Lung (tissue), 11 donors: ENCODE measurements at regions not wholly inside any gene's neighbourhood (a gene's known extent, or its start where the extent isn't known, plus 50 kb on each side); places are given as distances from the start of the nearest gene placed in this dataset.
"Not testable (repeated sequence)": the region's sequence is repeated elsewhere in the genome, so short reads cannot be mapped to it uniquely, and the experiment has no call there.

ENCODE experiments used
- ATAC-seq: fragments of 200-7000 bp; cut with Tn5 transposase; one replicate; pipeline ENCODE4 v1.9.1; 2020; ENCODE audit warnings: moderate number of reproducible peaks; ENCODE audit not compliant: insufficient read depth, low FRiP score
- DNase-seq, 3 donors: peaks; one replicate each; pipeline ENCODE4 v3.0.0-alpha.2; 2013 to 2017
- H3K27ac ChIP-seq, 2 donors: one replicate each; pipeline ENCODE4 v1.5.1; 2013; ENCODE audit warnings: mild to moderate bottlenecking in 2 of 2, moderate library complexity in 2 of 2, control low read depth in 1 of 2, inconsistent platforms in 1 of 2, low read depth in 1 of 2, low read length in 1 of 2
- H3K27me3 ChIP-seq, 3 donors: one replicate each; pipeline ENCODE4 v1.5.1; 2013; ENCODE audit warnings: low read length in 2 of 3; ENCODE audit not compliant: control insufficient read depth in 3 of 3, insufficient read depth in 3 of 3
- H3K36me3 ChIP-seq, 4 donors: one replicate each; pipeline ENCODE4 v1.5.1; 2013; ENCODE audit warnings: low read length in 4 of 4, mild to moderate bottlenecking in 1 of 4, moderate library complexity in 1 of 4; ENCODE audit not compliant: control insufficient read depth in 4 of 4, insufficient read depth in 4 of 4
- H3K4me1 ChIP-seq, 5 donors: one replicate each; pipeline ENCODE4 v1.5.1; 2013; ENCODE audit warnings: low read length in 5 of 5, mild to moderate bottlenecking in 2 of 5, moderate library complexity in 1 of 5; ENCODE audit not compliant: control insufficient read depth in 5 of 5, insufficient read depth in 5 of 5
- H3K4me3 ChIP-seq: one replicate; pipeline ENCODE4 v1.5.1; 2013; ENCODE audit warnings: mild to moderate bottlenecking, control low read depth, moderate library complexity
- H3K9ac ChIP-seq, 2 donors: one replicate each; pipeline ENCODE4 v1.5.1; 2013; ENCODE audit warnings: low read length in 2 of 2, control low read depth in 1 of 2; ENCODE audit not compliant: insufficient read depth in 1 of 2
- H3K9me3 ChIP-seq, 4 donors: one replicate each; pipeline ENCODE4 v1.5.1; 2013; ENCODE audit warnings: low read length in 3 of 4, mild to moderate bottlenecking in 1 of 4, moderate library complexity in 1 of 4; ENCODE audit not compliant: control insufficient read depth in 4 of 4, insufficient read depth in 3 of 4
- WGBS, 2 donors: extraction: QIAGEN DNeasy Blood & Tissue Kit; methylation state at CpG; one replicate each; pipeline ENCODE4 v1.1.7; 2013; 5-methylcytosine and 5-hydroxymethylcytosine counted together
- TF ChIP-seq, protein P1 (sequence below): IDR thresholded peaks from 2 replicates; pipeline ENCODE4 v1.5.1; 2012; ENCODE audit warnings: mild to moderate bottlenecking; ENCODE audit errors: control extremely low read depth, extremely low read depth
- donor health status: control.
- donor health status: control.
- donor health status: Bipolar disorder and iron deficiency.
- donor health status: healthy.
- donor health status: DM: yes; HTN: yes; CAD: no.

DNA sequence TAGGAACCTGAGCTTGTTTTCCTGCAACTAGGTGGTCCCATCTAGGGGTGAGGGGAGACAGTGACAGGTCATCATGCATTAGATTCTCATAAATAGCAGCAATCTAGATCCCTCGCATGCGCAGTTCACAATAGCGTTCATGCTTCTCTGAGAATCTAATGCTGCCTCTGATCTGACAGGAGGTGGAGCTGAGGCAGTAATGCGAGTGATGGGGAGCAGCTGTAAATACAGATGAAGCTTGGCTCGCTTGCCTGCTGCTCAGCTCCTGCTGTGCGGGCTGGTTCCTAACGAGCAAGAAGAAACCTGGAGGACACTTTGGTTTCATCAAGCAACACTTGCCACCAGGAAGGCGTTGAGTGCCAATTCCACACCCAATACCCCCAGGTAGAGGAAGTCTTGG is 95.1 kb upstream of the OLIG2 start:
- Histone ChIP-seq H3K27me3 (no peaks in the 10 kb centered on the region), H3K4me3 (no peak overlapping the region), H3K36me3 (no peaks in the 10 kb centered on the region), H3K9ac (no peak overlapping the region), H3K4me1 (peaks cover 0 to 15% (median 0%) of the 10 kb centered on the region in 5 donors), H3K27ac (no peak overlapping the region), H3K9me3 (peaks cover 0 to 5% (median under 1%) of the 10 kb centered on the region in 4 donors)
- 68 to 81% methylated on average over 8 of the region's 8 CpGs for WGBS, 2 donors
- ATAC-seq, result no peak
- DNase-seq, result peak; percentile 87 to 96 (median 94)
- TF ChIP-seq, protein P1, sequence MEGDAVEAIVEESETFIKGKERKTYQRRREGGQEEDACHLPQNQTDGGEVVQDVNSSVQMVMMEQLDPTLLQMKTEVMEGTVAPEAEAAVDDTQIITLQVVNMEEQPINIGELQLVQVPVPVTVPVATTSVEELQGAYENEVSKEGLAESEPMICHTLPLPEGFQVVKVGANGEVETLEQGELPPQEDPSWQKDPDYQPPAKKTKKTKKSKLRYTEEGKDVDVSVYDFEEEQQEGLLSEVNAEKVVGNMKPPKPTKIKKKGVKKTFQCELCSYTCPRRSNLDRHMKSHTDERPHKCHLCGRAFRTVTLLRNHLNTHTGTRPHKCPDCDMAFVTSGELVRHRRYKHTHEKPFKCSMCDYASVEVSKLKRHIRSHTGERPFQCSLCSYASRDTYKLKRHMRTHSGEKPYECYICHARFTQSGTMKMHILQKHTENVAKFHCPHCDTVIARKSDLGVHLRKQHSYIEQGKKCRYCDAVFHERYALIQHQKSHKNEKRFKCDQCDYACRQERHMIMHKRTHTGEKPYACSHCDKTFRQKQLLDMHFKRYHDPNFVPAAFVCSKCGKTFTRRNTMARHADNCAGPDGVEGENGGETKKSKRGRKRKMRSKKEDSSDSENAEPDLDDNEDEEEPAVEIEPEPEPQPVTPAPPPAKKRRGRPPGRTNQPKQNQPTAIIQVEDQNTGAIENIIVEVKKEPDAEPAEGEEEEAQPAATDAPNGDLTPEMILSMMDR, result no peak

DNA sequence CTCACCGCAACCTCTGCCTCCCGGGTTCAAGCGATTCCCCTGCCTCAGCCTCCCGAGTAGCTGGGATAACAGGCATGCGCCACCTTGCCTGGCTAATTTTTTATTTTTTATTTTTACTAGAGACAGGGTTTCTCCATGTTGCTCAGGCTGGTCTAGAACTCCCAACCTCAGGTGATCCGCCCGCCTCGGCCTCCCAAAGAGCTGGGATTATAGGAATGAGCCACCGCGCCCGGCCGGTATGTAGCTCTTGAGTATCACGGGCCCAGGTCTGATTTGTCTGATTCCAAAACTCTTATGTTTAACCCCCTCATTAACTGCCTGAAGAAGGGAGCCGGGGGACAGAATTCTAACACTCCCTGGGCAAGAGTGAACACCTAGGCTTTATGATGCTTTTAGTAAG is 91.7 kb upstream of the OLIG2 start:
- not testable (repeated sequence) for ATAC-seq

DNA sequence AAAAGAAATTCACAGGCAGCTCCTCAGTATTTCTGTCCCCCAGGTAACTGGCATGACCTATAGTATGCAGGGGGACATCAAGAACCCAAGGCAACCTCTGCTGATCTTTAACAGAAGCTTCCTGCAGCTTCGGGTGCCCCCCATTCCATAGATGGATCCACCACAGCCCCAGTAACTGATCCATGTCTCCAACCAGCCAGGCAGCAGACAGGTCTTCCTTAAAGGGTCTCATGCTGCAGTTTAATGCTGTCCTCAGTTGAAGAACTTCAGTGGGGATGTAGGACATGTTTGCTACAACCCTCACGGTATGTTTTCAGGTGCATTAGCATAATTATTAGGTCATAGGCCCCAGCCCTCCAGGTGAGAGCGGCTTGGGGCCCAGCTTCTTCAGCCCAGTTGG is 90.9 kb upstream of the OLIG2 start:
- TF ChIP-seq, protein P1, result no peak
- 80 to 89% methylated on average over 3 of the region's 3 CpGs for WGBS, 2 donors
- no peaks in the 10 kb centered on the region for H3K36me3 ChIP-seq
- no peaks in the 10 kb centered on the region for H3K9me3 ChIP-seq
- H3K27ac ChIP-seq, result no peak overlapping the region
- no peaks in the 10 kb centered on the region for H3K27me3 ChIP-seq
- no peak overlapping the region for H3K4me3 ChIP-seq
- no peak overlapping the region for H3K9ac ChIP-seq
- DNase-seq (no peak), ATAC-seq (no peak)
- H3K4me1 ChIP-seq, result peaks cover 0 to 15% (median 0%) of the 10 kb centered on the region in 5 donors

More for the DNA sequence above, 91.7 kb upstream of the OLIG2 start:
- not testable (repeated sequence) for H3K9ac ChIP-seq, H3K9me3 ChIP-seq, H3K27me3 ChIP-seq, H3K27ac ChIP-seq, DNase-seq, H3K36me3 ChIP-seq, H3K4me3 ChIP-seq
- 95 to 97% methylated on average over 14 of the region's 14 CpGs for WGBS, 2 donors
- H3K4me1 ChIP-seq, result peaks cover 0 to 15% (median 0%) of the 10 kb centered on the region in 5 donors

DNA sequence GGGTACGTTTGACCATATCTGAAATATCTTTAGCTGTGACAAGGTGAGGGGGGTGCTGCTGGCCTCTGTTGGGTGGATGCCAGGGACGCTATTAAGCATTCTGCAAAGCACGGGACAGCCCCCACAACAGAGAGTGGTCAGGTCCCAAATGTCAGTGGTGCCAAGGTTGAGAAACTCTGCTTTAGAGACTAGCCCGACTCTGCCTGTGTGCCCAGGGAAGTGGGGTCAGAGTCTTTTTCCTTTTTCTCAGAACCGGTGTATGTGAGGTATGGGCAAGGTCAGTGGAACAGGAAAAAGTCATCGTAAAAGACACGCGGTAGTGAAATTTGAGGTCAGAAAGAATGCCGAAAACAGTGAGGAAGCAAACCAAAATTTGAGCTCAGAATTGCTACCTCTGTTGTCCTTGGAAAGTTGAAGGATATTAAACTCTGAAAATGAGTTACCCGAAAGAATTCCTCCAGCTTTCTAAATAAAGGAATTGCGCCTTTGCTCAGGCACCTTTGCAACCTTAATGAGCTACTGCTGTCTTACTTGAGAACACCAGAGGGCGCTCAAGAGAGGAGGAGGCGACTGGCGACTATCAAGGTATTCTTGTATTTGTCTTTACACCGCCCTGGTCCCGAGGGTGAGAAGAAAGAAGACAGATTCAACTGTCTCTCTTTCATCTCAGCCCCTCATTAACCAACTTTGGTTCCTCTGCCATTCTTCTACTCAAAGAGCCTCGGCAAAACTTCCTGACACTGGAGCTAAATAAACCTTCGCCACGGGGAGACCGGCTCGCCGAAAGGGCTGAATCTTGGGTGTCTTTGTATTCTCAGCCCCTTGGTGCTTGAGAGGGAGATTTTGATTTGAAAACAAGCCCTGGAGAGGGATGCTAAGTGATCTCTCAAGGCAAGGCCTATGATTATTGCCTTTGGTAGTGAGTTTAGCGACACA is 85.4 kb upstream of the OLIG2 start:
- Histone ChIP-seq H3K4me1 (no peaks in the 10 kb centered on the region), H3K4me3 (no peak overlapping the region), H3K27me3 (no peaks in the 10 kb centered on the region), H3K9me3 (no peaks in the 10 kb centered on the region), H3K9ac (no peak overlapping the region), H3K27ac (no peak overlapping the region), H3K36me3 (no peaks in the 10 kb centered on the region)
- DNase-seq, result peak in 2 of 3 donors; percentile 36 to 52
- peak; percentile 58 for ATAC-seq
- WGBS, 2 donors, result 50 to 59% methylated on average over 23 of the region's 23 CpGs
- TF ChIP-seq, protein P1, result peak; percentile 44
